ENCODE measurements at regions not wholly inside any gene's neighbourhood (a gene's known extent, or its start where the extent isn't known, plus 50 kb on each side); places are given as distances from the start of the nearest gene placed in this dataset.

- H2AFZ ChIP-seq (ENCODE audit: low read depth, low read length): no peak overlapping the region
- no peaks in the 10 kb centered on the region for H3K36me3 ChIP-seq (ENCODE audit: control insufficient read depth in 1 of 2, insufficient read depth in 2 of 2, low read depth in 1 of 2, low read length in 2 of 2)
- H2BK120ac ChIP-seq (ENCODE audit: low read depth, low read length): no peak overlapping the region
- H3K14ac ChIP-seq (ENCODE audit: low read length in 2 of 2): no peak overlapping the region
- no peaks in the 10 kb centered on the region for H3K9me3 ChIP-seq (ENCODE audit: control insufficient read depth, low read length)
- H3K4me2 ChIP-seq (ENCODE audit: low read length, poor library complexity, severe bottlenecking): no peak overlapping the region
- no peak overlapping the region for H4K91ac ChIP-seq (ENCODE audit: low read length)
- no peaks in the 10 kb centered on the region for H3K4me1 ChIP-seq (ENCODE audit: control insufficient read depth, insufficient read depth, low read depth, low read length)
- DNase-seq: no peak
- no peak overlapping the region for H3K4me3 ChIP-seq (ENCODE audit: insufficient read depth in 1 of 2, low read depth in 1 of 2, low read length in 2 of 2)
- no peaks in the 10 kb centered on the region for H3K79me1 ChIP-seq (replicated peaks; ENCODE audit: low read length, poor library complexity, severe bottlenecking)
- no peak overlapping the region for H4K8ac ChIP-seq (ENCODE audit: low read length)
- no peaks in the 10 kb centered on the region for H3K27me3 ChIP-seq (ENCODE audit: control insufficient read depth in 1 of 2, insufficient read depth in 1 of 2, low read length in 2 of 2)
- no peak overlapping the region for H3K18ac ChIP-seq (ENCODE audit: low read depth in 1 of 2, low read length in 2 of 2)
- WGBS: 64% methylated on average over 4 of the region's 6 CpGs
- H3K9ac ChIP-seq (ENCODE audit: low read length): no peak overlapping the region
- no peak overlapping the region for H3K4ac ChIP-seq (ENCODE audit: low read depth in 1 of 2, low read length in 2 of 2)
- H2BK5ac ChIP-seq (ENCODE audit: low read depth, low read length, poor library complexity, severe bottlenecking): no peak overlapping the region
- H2BK12ac ChIP-seq (ENCODE audit: low read length in 2 of 2): no peak overlapping the region
- no peak overlapping the region for H2BK15ac ChIP-seq (ENCODE audit: low read depth, poor library complexity, severe bottlenecking)
- no peak overlapping the region for H3K27ac ChIP-seq (ENCODE audit: low read length, poor library complexity, severe bottlenecking)
- no peak overlapping the region for H2AK5ac ChIP-seq (ENCODE audit: low read length, severe bottlenecking)
- H3K23ac ChIP-seq (ENCODE audit: low read length in 2 of 2): no peak overlapping the region
These were observed 213.7 kb downstream of the KCNJ3 start for GRCh38 chr2:154912215-154912614.

- no peak overlapping the region for H2AFZ ChIP-seq (ENCODE audit: low read depth, low read length)
- no peak overlapping the region for H3K4ac ChIP-seq (ENCODE audit: low read depth in 1 of 2, low read length in 2 of 2)
- H2BK5ac ChIP-seq (ENCODE audit: low read depth, low read length, poor library complexity, severe bottlenecking): no peak overlapping the region
- H2BK120ac ChIP-seq (ENCODE audit: low read depth, low read length): no peak overlapping the region
- no peak overlapping the region for H3K23ac ChIP-seq (ENCODE audit: low read length in 2 of 2)
- no peak overlapping the region for H3K4me3 ChIP-seq (ENCODE audit: insufficient read depth in 1 of 2, low read depth in 1 of 2, low read length in 2 of 2)
- H4K91ac ChIP-seq (ENCODE audit: low read length): no peak overlapping the region
- no peak overlapping the region for H3K27ac ChIP-seq (ENCODE audit: low read length, poor library complexity, severe bottlenecking)
- H2AK5ac ChIP-seq (ENCODE audit: low read length, severe bottlenecking): no peak overlapping the region
- no peaks in the 10 kb centered on the region for H3K9me3 ChIP-seq (ENCODE audit: control insufficient read depth, low read length)
- H4K8ac ChIP-seq (ENCODE audit: low read length): no peak overlapping the region
- H3K79me1 ChIP-seq (replicated peaks; ENCODE audit: low read length, poor library complexity, severe bottlenecking): no peaks in the 10 kb centered on the region
- no peak overlapping the region for H2BK15ac ChIP-seq (ENCODE audit: low read depth, poor library complexity, severe bottlenecking)
- H3K4me2 ChIP-seq (ENCODE audit: low read length, poor library complexity, severe bottlenecking): no peak overlapping the region
- no peaks in the 10 kb centered on the region for H3K27me3 ChIP-seq (ENCODE audit: control insufficient read depth in 1 of 2, insufficient read depth in 1 of 2, low read length in 2 of 2)
- H3K18ac ChIP-seq (ENCODE audit: low read depth in 1 of 2, low read length in 2 of 2): no peak overlapping the region
- H3K36me3 ChIP-seq (ENCODE audit: control insufficient read depth in 1 of 2, insufficient read depth in 2 of 2, low read depth in 1 of 2, low read length in 2 of 2): no peaks in the 10 kb centered on the region
- no peak overlapping the region for H3K9ac ChIP-seq (ENCODE audit: low read length)
- no peak overlapping the region for H2BK12ac ChIP-seq (ENCODE audit: low read length in 2 of 2)
- DNase-seq: no peak
- no peaks in the 10 kb centered on the region for H3K4me1 ChIP-seq (ENCODE audit: control insufficient read depth, insufficient read depth, low read depth, low read length)
- H3K14ac ChIP-seq (ENCODE audit: low read length in 2 of 2): no peak overlapping the region
These were observed 213.2 kb downstream of the KCNJ3 start for GRCh38 chr2:154911729-154912128.

- no peak overlapping the region for H3K9ac ChIP-seq (ENCODE audit: low read length)
These were observed 212.2 kb downstream of the KCNJ3 start for GRCh38 chr2:154910701-154911100.

GRCh38 chr2:154908327-154908726, 209.8 kb downstream of the KCNJ3 start:
- H2BK5ac ChIP-seq (ENCODE audit: low read depth, low read length, poor library complexity, severe bottlenecking): no peak overlapping the region
- no peaks in the 10 kb centered on the region for H3K36me3 ChIP-seq (ENCODE audit: control insufficient read depth in 1 of 2, insufficient read depth in 2 of 2, low read depth in 1 of 2, low read length in 2 of 2)
- H2AK5ac ChIP-seq (ENCODE audit: low read length, severe bottlenecking): no peak overlapping the region
- no peak overlapping the region for H3K4me3 ChIP-seq (ENCODE audit: insufficient read depth in 1 of 2, low read depth in 1 of 2, low read length in 2 of 2)
- no peak overlapping the region for H3K18ac ChIP-seq (ENCODE audit: low read depth in 1 of 2, low read length in 2 of 2)
- no peak overlapping the region for H3K4me2 ChIP-seq (ENCODE audit: low read length, poor library complexity, severe bottlenecking)
- H4K8ac ChIP-seq (ENCODE audit: low read length): no peak overlapping the region
- H2BK120ac ChIP-seq (ENCODE audit: low read depth, low read length): no peak overlapping the region
- H3K4me1 ChIP-seq (ENCODE audit: control insufficient read depth, insufficient read depth, low read depth, low read length): no peaks in the 10 kb centered on the region
- 79% methylated on average over 4 of the region's 4 CpGs for WGBS
- peak overlapping the region; percentile 15 for H4K91ac ChIP-seq (ENCODE audit: low read length)
- H2AFZ ChIP-seq (ENCODE audit: low read depth, low read length): no peak overlapping the region
- H3K27ac ChIP-seq (ENCODE audit: low read length, poor library complexity, severe bottlenecking): no peak overlapping the region
- H3K9ac ChIP-seq (ENCODE audit: low read length): no peak overlapping the region
- no peak overlapping the region for H2BK15ac ChIP-seq (ENCODE audit: low read depth, poor library complexity, severe bottlenecking)
- H3K4ac ChIP-seq (ENCODE audit: low read depth in 1 of 2, low read length in 2 of 2): no peak overlapping the region
- H3K14ac ChIP-seq (ENCODE audit: low read length in 2 of 2): no peak overlapping the region
- no peaks in the 10 kb centered on the region for H3K27me3 ChIP-seq (ENCODE audit: control insufficient read depth in 1 of 2, insufficient read depth in 1 of 2, low read length in 2 of 2)
- H3K79me1 ChIP-seq (replicated peaks; ENCODE audit: low read length, poor library complexity, severe bottlenecking): no peaks in the 10 kb centered on the region
- H2BK12ac ChIP-seq (ENCODE audit: low read length in 2 of 2): no peak overlapping the region
- H3K23ac ChIP-seq (ENCODE audit: low read length in 2 of 2): no peak overlapping the region
- H3K9me3 ChIP-seq (ENCODE audit: control insufficient read depth, low read length): no peaks in the 10 kb centered on the region
- DNase-seq: no peak

More at GRCh38 chr2:154910701-154911100, 212.2 kb downstream of the KCNJ3 start:
- no peaks in the 10 kb centered on the region for H3K9me3 ChIP-seq (ENCODE audit: control insufficient read depth, low read length)
- H3K14ac ChIP-seq (ENCODE audit: low read length in 2 of 2): no peak overlapping the region
- no peaks in the 10 kb centered on the region for H3K36me3 ChIP-seq (ENCODE audit: control insufficient read depth in 1 of 2, insufficient read depth in 2 of 2, low read depth in 1 of 2, low read length in 2 of 2)
- no peak overlapping the region for H4K8ac ChIP-seq (ENCODE audit: low read length)
- H3K23ac ChIP-seq (ENCODE audit: low read length in 2 of 2): no peak overlapping the region
- no peak overlapping the region for H2BK15ac ChIP-seq (ENCODE audit: low read depth, poor library complexity, severe bottlenecking)
- DNase-seq: no peak
- H2AK5ac ChIP-seq (ENCODE audit: low read length, severe bottlenecking): no peak overlapping the region
- H3K27me3 ChIP-seq (ENCODE audit: control insufficient read depth in 1 of 2, insufficient read depth in 1 of 2, low read length in 2 of 2): no peaks in the 10 kb centered on the region
- H2BK120ac ChIP-seq (ENCODE audit: low read depth, low read length): no peak overlapping the region
- no peak overlapping the region for H3K27ac ChIP-seq (ENCODE audit: low read length, poor library complexity, severe bottlenecking)
- H4K91ac ChIP-seq (ENCODE audit: low read length): no peak overlapping the region
- no peak overlapping the region for H3K4me2 ChIP-seq (ENCODE audit: low read length, poor library complexity, severe bottlenecking)
- no peak overlapping the region for H3K4ac ChIP-seq (ENCODE audit: low read depth in 1 of 2, low read length in 2 of 2)
- no peak overlapping the region for H2BK12ac ChIP-seq (ENCODE audit: low read length in 2 of 2)
- H2BK5ac ChIP-seq (ENCODE audit: low read depth, low read length, poor library complexity, severe bottlenecking): no peak overlapping the region
- WGBS: no CpG with 5 or more reads among the region's 1 CpG
- no peaks in the 10 kb centered on the region for H3K79me1 ChIP-seq (replicated peaks; ENCODE audit: low read length, poor library complexity, severe bottlenecking)
- H3K18ac ChIP-seq (ENCODE audit: low read depth in 1 of 2, low read length in 2 of 2): no peak overlapping the region
- H3K4me1 ChIP-seq (ENCODE audit: control insufficient read depth, insufficient read depth, low read depth, low read length): no peaks in the 10 kb centered on the region
- no peak overlapping the region for H3K4me3 ChIP-seq (ENCODE audit: insufficient read depth in 1 of 2, low read depth in 1 of 2, low read length in 2 of 2)
- H2AFZ ChIP-seq (ENCODE audit: low read depth, low read length): no peak overlapping the region
